ENCODE measurements at regions not wholly inside any gene's neighbourhood (a gene's known extent, or its start where the extent isn't known, plus 50 kb on each side); places are given as distances from the start of the nearest gene placed in this dataset.

GRCh38 chr3:5304188-5304587 lies 116.7 kb downstream of the EDEM1 start:
- intact Hi-C loops (cut with micrococcal nuclease) = no loop called here

- intact Hi-C loops (cut with micrococcal nuclease) = loop anchor here (1.0 kb wide), 1 partner anchor 1494 kb away; no protein-coding TSS in a partner anchor
These were observed 117.5 kb downstream of the EDEM1 start for GRCh38 chr3:5304789-5305683.

GRCh38 chr3:5305684-5305989 lies 118.1 kb downstream of the EDEM1 start:
- intact Hi-C loops (cut with micrococcal nuclease) = loop anchor here (1.0 kb wide), 1 partner anchor 1494 kb away; no protein-coding TSS in a partner anchor

GRCh38 chr3:5309171-5309570 lies 121.7 kb downstream of the EDEM1 start:
- intact Hi-C loops (cut with micrococcal nuclease) = no loop called here

DNA sequence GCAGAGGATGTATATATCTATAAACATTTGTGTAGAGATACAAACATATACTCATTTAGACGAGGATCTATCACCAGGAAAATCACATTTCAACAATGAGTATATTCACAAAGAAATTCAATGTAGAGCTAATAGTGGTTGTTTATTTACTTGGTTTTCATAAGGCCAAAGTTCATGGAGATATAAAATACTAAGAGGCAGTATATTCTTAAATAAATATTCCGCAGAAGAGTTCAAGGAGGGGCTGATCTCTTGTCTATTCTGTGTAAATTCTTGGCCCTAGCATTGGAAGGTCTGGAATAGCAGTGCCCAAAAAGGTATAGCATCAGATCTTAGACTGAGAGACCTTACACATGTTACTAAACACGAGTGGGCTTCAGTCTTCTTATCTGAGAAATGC lies 122.1 kb downstream of the EDEM1 start:
- intact Hi-C loops (cut with micrococcal nuclease) = no loop called here

DNA sequence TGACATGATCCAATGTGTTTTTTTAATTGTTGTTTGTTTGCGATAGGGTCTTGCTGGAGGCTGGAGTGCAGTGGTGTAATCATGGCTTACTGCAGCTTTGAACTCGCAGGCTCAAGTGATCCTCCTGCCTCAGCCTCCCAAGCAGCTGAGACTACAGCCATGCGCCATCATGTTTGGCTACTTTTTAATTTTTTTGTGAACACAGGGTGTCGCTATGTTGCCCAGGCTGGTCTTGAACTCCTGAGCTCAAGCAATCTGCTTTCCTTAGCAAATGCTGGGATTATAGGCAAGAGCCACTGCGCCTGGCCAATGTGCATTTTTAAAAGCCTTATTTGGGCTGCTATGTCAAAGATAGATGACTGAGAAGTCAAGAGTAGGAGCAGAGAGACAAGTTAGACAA lies 123.0 kb downstream of the EDEM1 start:
- intact Hi-C loops (cut with micrococcal nuclease) = no loop called here

- intact Hi-C loops (cut with micrococcal nuclease) = no loop called here
These were observed 124.8 kb downstream of the EDEM1 start for GRCh38 chr3:5312290-5312689.

DNA sequence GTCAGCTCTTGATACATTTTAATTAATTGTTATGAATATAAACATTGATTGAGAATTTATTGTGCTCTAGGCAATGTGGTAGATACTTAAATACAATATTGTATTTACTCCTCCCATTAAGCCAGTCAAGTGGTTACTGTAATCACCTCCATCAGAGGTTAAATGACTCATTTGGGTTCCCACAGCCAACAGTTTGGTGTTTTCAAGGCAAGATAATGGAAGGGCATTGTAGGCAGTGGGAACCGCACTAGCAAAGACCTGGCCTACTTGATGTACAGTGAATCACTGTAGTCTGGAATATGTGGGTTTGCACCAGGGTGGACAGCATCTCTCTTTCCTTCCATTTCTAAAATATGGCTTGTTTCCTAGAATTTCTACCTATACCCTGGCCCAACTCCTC lies 127.4 kb downstream of the EDEM1 start:
- intact Hi-C loops (cut with micrococcal nuclease) = no loop called here

- intact Hi-C loops (cut with micrococcal nuclease) = no loop called here
These were observed 130.1 kb downstream of the EDEM1 start for GRCh38 chr3:5317557-5317956.

GRCh38 chr3:5319454-5319853 lies 131.9 kb downstream of the EDEM1 start:
- intact Hi-C loops (cut with micrococcal nuclease) = no loop called here

DNA sequence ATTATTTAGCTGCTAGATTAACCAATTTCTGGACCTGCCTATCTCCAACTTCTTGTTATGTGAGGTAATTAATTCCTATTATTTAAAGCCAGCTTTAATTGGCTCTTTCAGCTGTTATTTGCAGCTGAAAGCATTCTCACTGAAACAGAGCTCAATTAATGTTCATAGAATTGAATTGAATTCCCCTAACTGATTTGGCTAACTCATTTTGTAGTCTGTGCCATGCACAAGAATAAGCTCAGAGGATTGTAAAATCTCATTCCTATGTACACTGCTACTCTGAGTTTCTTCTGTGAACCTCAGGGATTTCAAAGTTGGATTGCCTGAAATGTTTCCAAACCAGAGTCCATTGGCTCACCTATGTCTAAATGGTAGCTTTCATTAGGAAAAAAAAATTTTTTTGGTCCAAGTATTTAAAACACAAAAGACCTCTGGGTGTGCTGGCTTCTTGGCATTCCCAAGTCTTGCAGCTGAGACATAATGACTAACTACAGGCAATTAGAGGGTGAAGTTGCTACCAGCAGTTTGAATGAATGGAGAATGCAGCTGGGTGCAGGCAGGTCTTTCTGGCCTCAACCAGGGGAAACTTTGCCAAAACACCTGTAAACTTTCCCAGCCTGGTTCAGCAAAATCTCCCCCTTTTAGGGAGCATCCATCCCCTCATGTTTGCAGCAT lies 134.3 kb downstream of the EDEM1 start:
- intact Hi-C loops (cut with micrococcal nuclease) = no loop called here

GRCh38 chr3:5324780-5325179 lies 137.3 kb downstream of the EDEM1 start:
- intact Hi-C loops (cut with micrococcal nuclease) = no loop called here

DNA sequence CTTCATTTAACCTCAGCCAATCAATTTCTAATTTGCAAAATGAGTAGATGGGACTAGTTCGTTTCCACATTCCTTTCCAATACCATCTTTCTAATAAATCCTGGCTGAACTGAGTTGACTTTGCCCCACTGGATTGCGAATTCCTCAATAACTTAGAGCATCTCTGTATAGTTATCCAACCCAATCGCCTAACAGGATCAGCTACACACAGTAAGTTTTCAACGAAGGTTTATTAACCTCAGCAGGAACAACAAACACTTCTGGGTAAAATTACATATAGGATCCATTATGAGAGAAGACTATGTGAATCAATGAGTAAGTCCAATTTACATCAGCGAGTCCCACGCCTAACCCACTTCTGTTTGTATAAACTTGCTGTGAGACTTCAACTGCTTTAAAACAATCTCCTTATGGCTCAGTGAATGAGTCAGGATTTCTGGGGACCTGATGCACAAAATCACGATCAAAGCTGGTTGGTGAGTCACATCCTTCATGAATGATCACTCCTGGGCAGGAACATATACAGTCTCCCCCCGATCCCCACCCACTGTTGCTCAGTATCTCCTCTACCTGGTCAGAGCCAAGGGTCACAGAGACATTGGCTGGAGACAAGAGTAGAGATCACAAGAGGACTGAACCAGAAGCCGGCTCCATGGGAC lies 142.8 kb downstream of the EDEM1 start:
- intact Hi-C loops (cut with micrococcal nuclease) = no loop called here

DNA sequence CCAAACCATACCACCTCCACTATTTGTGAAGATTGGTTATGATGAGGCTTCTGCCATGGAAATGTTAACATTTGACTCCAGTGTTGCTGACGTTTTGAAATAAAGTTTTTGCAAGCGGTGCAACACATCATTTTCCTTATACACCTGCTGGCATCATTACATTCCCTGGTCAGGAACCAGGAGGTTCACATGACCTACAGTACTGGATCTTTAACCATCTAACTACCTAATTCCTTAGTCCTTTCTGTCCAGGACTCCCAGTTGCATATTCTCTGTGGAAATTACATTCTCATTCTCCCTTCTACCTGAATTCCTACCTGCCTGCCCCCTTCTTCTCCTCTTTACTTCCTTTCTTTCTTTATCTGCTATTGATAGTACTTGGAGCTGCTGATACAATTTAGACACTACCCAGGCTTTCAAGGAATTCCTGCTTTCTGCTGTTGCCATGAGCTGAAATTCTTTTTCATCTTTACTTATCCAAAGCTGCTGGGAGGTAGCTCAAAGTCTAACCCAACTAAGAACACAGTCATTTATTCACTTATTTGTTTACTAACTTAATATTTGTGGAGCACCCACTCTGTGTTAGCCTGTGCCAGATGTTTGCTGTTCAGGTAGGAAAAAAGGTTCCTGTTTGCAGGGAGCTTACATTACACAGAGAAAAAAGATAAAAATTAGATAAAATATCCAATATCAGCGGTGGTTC lies 144.2 kb downstream of the EDEM1 start:
- intact Hi-C loops (cut with micrococcal nuclease) = no loop called here

- intact Hi-C loops (cut with micrococcal nuclease) = no loop called here
These were observed 144.9 kb downstream of the EDEM1 start for GRCh38 chr3:5332270-5332956.

- intact Hi-C loops (cut with micrococcal nuclease) = no loop called here
These were observed 152.5 kb downstream of the EDEM1 start for GRCh38 chr3:5339967-5340535.

DNA sequence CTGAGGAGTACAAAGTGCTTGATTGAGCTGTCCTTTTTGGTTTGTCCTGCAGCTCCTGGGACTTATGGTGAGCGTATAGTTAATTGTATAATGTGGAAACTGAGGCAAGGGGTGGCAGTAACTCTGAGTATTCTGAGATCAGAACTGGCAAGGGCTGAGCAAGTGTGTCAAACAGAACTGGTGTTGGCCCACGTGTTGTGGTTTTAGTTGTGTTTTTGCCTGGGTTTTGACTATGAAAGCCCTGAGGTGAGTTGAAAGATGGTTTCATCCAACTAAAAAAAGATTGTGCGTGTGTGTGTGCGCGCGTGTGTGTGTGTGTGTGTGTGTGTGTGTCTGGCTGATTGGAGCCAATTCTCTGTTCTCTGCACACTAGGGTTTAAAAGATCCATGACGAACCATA lies 154.1 kb downstream of the EDEM1 start:
- intact Hi-C loops (cut with micrococcal nuclease) = no loop called here

GRCh38 chr3:5343459-5343858 lies 156.0 kb downstream of the EDEM1 start:
- intact Hi-C loops (cut with micrococcal nuclease) = no loop called here

GRCh38 chr3:5344707-5345106 lies 157.2 kb downstream of the EDEM1 start:
- intact Hi-C loops (cut with micrococcal nuclease) = no loop called here

GRCh38 chr3:5347486-5347885 lies 160.0 kb downstream of the EDEM1 start:
- intact Hi-C loops (cut with micrococcal nuclease) = no loop called here
